IPS DF 19.7 (cell line): ENCODE measurements at regions not wholly inside any gene's neighbourhood (a gene's known extent, or its start where the extent isn't known, plus 50 kb on each side); places are given as distances from the start of the nearest gene placed in this dataset.
"Not testable (repeated sequence)": the region's sequence is repeated elsewhere in the genome, so short reads cannot be mapped to it uniquely, and the experiment has no call there.

ENCODE experiments used
- DNase-seq: peaks from one replicate; pipeline ENCODE4 v3.0.0-alpha.2; 2013; ENCODE audit warnings: low read depth, low spot score

DNA sequence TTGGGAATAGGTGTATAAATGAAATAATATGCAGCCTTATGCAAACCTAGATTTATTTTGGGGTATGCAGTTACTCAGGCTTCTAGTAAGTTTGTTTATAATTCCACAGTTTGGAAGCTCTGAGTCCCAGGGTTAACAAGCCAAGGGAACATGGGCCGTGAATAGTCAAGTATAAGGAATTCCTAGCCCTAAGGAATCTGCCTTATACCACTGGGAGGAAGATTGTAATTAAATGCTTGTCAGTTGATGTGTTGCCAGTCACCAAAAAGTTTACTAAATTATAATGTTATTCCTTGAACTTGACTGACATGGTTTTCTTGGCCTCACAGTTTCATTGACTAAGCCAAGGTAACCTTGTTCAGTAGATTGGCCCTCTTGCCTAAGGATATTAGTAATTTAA lies 72.4 kb upstream of the SGO1 start:
- DNase-seq: no peak

DNA sequence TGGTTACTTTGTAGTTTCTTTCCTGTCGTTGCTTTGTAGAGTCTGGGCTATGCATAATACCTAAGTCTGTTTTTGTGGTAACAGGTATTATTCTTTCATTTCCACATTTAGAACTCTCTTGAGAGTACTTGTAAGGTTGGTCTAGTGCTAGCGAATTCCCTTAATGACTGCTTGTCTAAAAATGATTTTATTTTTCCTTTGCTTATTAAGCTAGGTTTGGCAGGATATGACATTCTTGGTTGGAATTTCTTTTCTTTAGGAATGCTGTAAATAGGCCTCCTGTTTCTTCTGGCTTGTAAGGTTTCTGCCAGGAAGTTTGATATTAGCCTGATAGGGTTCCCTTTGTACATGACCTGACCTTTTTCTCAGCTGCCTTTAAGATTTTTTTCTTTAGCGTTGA lies 70.1 kb upstream of the SGO1 start:
- DNase-seq: no peak

DNA sequence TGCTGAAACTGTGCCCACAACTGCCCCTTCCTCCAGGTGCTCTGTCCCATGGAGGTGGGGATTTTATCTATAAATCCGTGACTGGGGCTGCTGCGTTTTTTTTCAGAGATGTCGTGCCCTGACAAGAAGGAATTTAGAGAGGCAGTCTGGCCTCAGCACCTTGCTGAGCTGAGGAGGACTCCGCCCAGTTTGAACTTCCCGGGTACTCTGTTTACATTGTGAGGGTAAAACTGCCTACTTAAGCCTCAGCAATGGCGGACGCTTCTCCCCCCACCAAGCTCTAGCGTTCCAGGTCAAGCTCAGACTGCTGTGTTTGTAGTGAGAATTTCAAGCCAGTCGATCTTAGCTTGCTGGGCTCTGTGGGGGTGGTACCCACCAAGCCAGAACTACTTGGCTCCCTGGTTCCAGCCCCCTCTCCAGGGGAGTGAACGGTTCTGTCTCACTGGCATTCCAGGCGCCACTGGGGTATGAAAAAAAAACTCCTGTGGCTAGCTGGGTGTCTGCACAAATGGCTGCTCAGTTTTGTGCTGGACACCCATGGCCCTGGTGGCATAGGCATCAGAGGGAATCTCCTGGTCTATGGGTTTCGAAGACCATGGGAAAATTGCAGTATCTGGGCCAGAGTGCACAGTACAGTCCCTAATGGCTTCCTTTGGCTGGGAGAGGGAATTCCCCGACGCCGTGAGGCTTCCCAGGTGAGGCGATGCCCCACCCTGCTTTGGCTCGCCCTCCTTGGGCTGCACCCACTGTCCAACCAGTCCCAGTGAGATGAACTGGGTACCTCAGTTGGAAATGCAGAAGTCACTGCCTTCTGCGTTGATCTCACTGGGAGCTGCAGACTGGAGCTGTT lies 68.5 kb upstream of the SGO1 start:
- no peak for DNase-seq

- no peak for DNase-seq
These were observed 64.8 kb upstream of the SGO1 start for GRCh38 chr3:20250786-20251185.

GRCh38 chr3:20250314-20250713 lies 64.3 kb upstream of the SGO1 start:
- no peak for DNase-seq

GRCh38 chr3:20246662-20247061 lies 60.7 kb upstream of the SGO1 start:
- DNase-seq: no peak

GRCh38 chr3:20245781-20246180 lies 59.8 kb upstream of the SGO1 start:
- DNase-seq: no peak

DNA sequence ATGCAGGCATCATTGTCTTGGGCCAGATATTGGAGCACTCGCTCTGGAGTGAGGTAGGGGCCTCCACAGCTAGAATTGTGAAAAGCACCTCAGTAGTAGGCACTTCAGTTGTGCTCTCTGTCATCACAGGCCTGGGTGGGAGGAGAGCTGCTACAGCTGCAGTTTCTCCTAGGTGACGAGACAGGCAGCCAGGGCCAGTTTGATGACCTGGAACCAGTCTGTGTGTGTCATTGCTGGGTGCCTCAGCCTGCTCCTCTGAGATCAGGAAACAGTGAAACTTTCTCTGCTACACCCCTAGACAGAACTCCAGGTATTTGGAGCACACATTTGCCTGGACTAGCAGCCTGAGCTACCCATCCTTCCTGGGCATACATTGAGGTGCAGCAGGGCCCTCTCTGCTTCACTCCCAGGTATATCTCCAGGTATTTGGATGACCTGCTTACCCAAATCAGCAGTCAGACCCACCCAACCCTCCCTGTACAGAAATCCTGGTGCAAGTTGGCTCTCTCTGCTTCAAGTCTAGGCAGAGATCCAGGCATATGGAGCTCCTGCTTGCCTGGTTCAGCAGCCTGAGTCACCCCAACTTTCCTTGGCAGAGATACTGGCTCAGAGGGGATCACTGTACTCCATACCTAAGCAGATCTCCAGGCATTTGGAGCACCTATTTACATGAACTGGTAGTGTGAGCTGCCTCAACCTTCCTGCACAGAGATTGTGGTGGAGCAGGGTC lies 54.3 kb upstream of the SGO1 start:
- DNase-seq: no peak

DNA sequence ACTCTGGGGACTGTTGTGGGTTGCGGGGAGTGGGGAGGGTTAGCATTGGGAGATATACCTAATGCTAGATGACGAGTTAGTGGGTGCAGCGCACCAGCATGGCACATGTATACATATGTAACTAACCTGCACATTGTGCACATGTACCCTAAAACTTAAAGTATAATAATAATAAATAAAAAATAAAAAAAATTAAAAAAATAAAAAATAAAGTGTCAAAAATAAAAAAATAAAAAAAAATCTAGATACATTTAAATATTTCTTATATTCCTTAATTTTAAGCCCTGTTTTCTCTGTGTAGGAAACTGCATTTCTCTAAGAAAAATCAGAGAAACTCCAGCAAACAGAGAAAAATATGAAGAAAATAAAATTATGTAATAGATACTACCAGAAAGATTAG lies 52.2 kb upstream of the SGO1 start:
- DNase-seq: not testable (repeated sequence)

GRCh38 chr3:20236603-20237002 lies 50.6 kb upstream of the SGO1 start:
- DNase-seq: no peak
